NCI-H510A treated with DMSO at 0.1 percent for 48 hours (cell line): ENCODE measurements at regions not wholly inside any gene's neighbourhood (a gene's known extent, or its start where the extent isn't known, plus 50 kb on each side); places are given as distances from the start of the nearest gene placed in this dataset.
"Not testable (repeated sequence)": the region's sequence is repeated elsewhere in the genome, so short reads cannot be mapped to it uniquely, and the experiment has no call there.

Experiments
- DNase-seq: peaks from one replicate; lab custom pipeline; 2025; lab: John Stamatoyannopoulos, UW

GRCh38 chr6:4374216-4374615 is 238.8 kb upstream of the ECI2 start:
- DNase-seq: no peak

GRCh38 chr6:4372866-4373265 is 237.5 kb upstream of the ECI2 start:
- no peak for DNase-seq

- no peak for DNase-seq
Observed at GRCh38 chr6:4371207-4371921, 236.0 kb upstream of the ECI2 start.

GRCh38 chr6:4370066-4370465 is 234.7 kb upstream of the ECI2 start:
- DNase-seq: no peak

GRCh38 chr6:4369616-4370015 is 234.2 kb upstream of the ECI2 start:
- DNase-seq: no peak

GRCh38 chr6:4368649-4369048 is 233.3 kb upstream of the ECI2 start:
- DNase-seq: no peak

- no peak for DNase-seq
Observed at GRCh38 chr6:4367643-4368042, 232.3 kb upstream of the ECI2 start.

- no peak for DNase-seq
Observed at GRCh38 chr6:4366635-4367395, 231.4 kb upstream of the ECI2 start.

- no peak for DNase-seq
Observed at GRCh38 chr6:4365686-4366085, 230.3 kb upstream of the ECI2 start.

- DNase-seq: no peak
Observed at GRCh38 chr6:4364711-4365110, 229.3 kb upstream of the ECI2 start.

GRCh38 chr6:4364172-4364571 is 228.8 kb upstream of the ECI2 start:
- DNase-seq: no peak

- no peak for DNase-seq
Observed at GRCh38 chr6:4363656-4364055, 228.3 kb upstream of the ECI2 start.

GRCh38 chr6:4362326-4362725 is 227.0 kb upstream of the ECI2 start:
- no peak for DNase-seq

GRCh38 chr6:4360920-4361319 is 225.5 kb upstream of the ECI2 start:
- DNase-seq: no peak

- DNase-seq: no peak
Observed at GRCh38 chr6:4359108-4359730, 223.8 kb upstream of the ECI2 start.

GRCh38 chr6:4358414-4359107 is 223.2 kb upstream of the ECI2 start:
- peak; percentile 46 for DNase-seq

GRCh38 chr6:4357660-4358152 is 222.3 kb upstream of the ECI2 start:
- not testable (repeated sequence) for DNase-seq

GRCh38 chr6:4356899-4357659 is 221.7 kb upstream of the ECI2 start:
- DNase-seq: no peak

GRCh38 chr6:4355241-4355640 is 219.9 kb upstream of the ECI2 start:
- no peak for DNase-seq

GRCh38 chr6:4354181-4354580 is 218.8 kb upstream of the ECI2 start:
- DNase-seq: no peak

- no peak for DNase-seq
Observed at GRCh38 chr6:4352731-4353130, 217.4 kb upstream of the ECI2 start.

- DNase-seq: no peak
Observed at GRCh38 chr6:4352322-4352669, 216.9 kb upstream of the ECI2 start.
